Neural cell (in vitro differentiated cells): ENCODE measurements at regions not wholly inside any gene's neighbourhood (a gene's known extent, or its start where the extent isn't known, plus 50 kb on each side); places are given as distances from the start of the nearest gene placed in this dataset.

ENCODE experiments used
- H2AFZ ChIP-seq: fragments of 200-600, 300-800 bp; sonication (generic), shearing (Covaris generic); 2 replicates; pipeline ENCODE4 v1.6.0; 2014; ENCODE audit warnings: low read depth, mild to moderate bottlenecking, antibody characterized with exemption, low read length, moderate library complexity
- H3F3A ChIP-seq: fragments of 200-600 bp; shearing (Covaris generic); 2 replicates; pipeline ENCODE4 v1.6.1; 2016; ENCODE audit warnings: mild to moderate bottlenecking, moderate library complexity, mixed read lengths, antibody characterized with exemption, low read length; ENCODE audit not compliant: insufficient read depth, poor library complexity, severe bottlenecking
- H3K27ac ChIP-seq: fragments of 200-600, 300-800 bp; sonication (generic), shearing (Covaris generic); 2 replicates; pipeline ENCODE4 v1.5.1; 2014; ENCODE audit warnings: mild to moderate bottlenecking, low read length, moderate library complexity
- H3K27me3 ChIP-seq: fragments of 300-800, 200-600 bp; sonication (generic), shearing (Covaris generic); 2 replicates; pipeline ENCODE4 v1.6.0; 2014; ENCODE audit warnings: mild to moderate bottlenecking, low read depth, low read length, moderate library complexity; ENCODE audit not compliant: insufficient read depth
- H3K36me3 ChIP-seq: fragments of 300-800, 200-600 bp; sonication (generic), shearing (Covaris generic); 2 replicates; pipeline ENCODE4 v1.5.1; 2014; ENCODE audit warnings: mild to moderate bottlenecking, antibody characterized with exemption, low read length, moderate library complexity; ENCODE audit not compliant: insufficient read depth
- H3K4me2 ChIP-seq: fragments of 300-800, 200-600 bp; sonication (generic), shearing (Covaris generic); 2 replicates; pipeline ENCODE4 v1.6.0; 2014; ENCODE audit warnings: mild to moderate bottlenecking, low read length
- H3K4me3 ChIP-seq: fragments of 300-800, 200-600 bp; sonication (generic), shearing (Covaris generic); 2 replicates; pipeline ENCODE4 v1.5.1; 2014; ENCODE audit warnings: mild to moderate bottlenecking, low read length, moderate library complexity
- H3K79me2 ChIP-seq: fragments of 200-600 bp; shearing (Covaris generic); replicated peaks from 2 replicates; pipeline ENCODE4 v1.6.0; 2014; ENCODE audit warnings: mild to moderate bottlenecking, low read length, moderate library complexity; ENCODE audit not compliant: insufficient read depth
- H3K9ac ChIP-seq: fragments of 300-800, 200-600 bp; sonication (generic), shearing (Covaris generic); 2 replicates; pipeline ENCODE4 v1.6.1; 2016; ENCODE audit warnings: mild to moderate bottlenecking, low read length, mixed read lengths
- H3K9me2 ChIP-seq: fragments of 200-600 bp; shearing (Covaris generic); 2 replicates; pipeline ENCODE4 v1.6.1; 2016; ENCODE audit warnings: mild to moderate bottlenecking, low read length, mixed read lengths; ENCODE audit not compliant: insufficient read depth
- H3K9me3 ChIP-seq: fragments of 200-600, 300-800 bp; sonication (generic), shearing (Covaris generic); 2 replicates; pipeline ENCODE4 v1.6.1; 2016; ENCODE audit warnings: mild to moderate bottlenecking, mixed run types, low read length, moderate library complexity, mixed read lengths
- H4K20me1 ChIP-seq: fragments of 200-600 bp; shearing (Covaris generic); 2 replicates; pipeline ENCODE4 v1.6.1; 2016; ENCODE audit warnings: mild to moderate bottlenecking, mixed run types; ENCODE audit not compliant: insufficient read depth
- EP300 ChIP-seq: fragments of 450-650 bp; conservative IDR thresholded peaks from 2 replicates; pipeline ENCODE4 v1.6.1; 2014; ENCODE audit warnings: antibody characterized with exemption, mild to moderate bottlenecking, moderate library complexity; ENCODE audit not compliant: poor library complexity, severe bottlenecking
- EZH2 ChIP-seq: fragments of 200-600, 300-800 bp; shearing (Covaris generic), sonication (generic); IDR thresholded peaks from 2 replicates; pipeline ENCODE4 v1.6.1; 2014; ENCODE audit warnings: antibody characterized with exemption, low read length, borderline replicate concordance, mild to moderate bottlenecking; ENCODE audit not compliant: insufficient read depth, poor library complexity, severe bottlenecking
- MXI1 ChIP-seq: fragments of 450-650 bp; conservative IDR thresholded peaks from 2 replicates; pipeline ENCODE4 v1.6.1; 2014; ENCODE audit warnings: antibody characterized with exemption, mild to moderate bottlenecking; ENCODE audit not compliant: poor library complexity, severe bottlenecking
- POLR2AphosphoS5 ChIP-seq: IDR thresholded peaks from 2 replicates; pipeline ENCODE4 v1.6.1; 2012
- RAD21 ChIP-seq: fragments of 450-650 bp; conservative IDR thresholded peaks from 2 replicates; pipeline ENCODE4 v1.6.1; 2014; ENCODE audit warnings: antibody characterized with exemption, mild to moderate bottlenecking, moderate library complexity
- SMC3 ChIP-seq: fragments of 450-650 bp; conservative IDR thresholded peaks from 2 replicates; pipeline ENCODE4 v1.6.1; 2014; ENCODE audit warnings: antibody characterized with exemption, mild to moderate bottlenecking, moderate library complexity; ENCODE audit not compliant: poor library complexity
- TAF1 ChIP-seq: IDR thresholded peaks from 2 replicates; pipeline ENCODE4 v1.6.1; 2012; ENCODE audit warnings: low read depth
- TF ChIP-seq, protein P1 (sequence below): fragments of 450-650 bp; IDR thresholded peaks from 2 replicates; pipeline ENCODE4 v1.5.1; 2014; ENCODE audit warnings: antibody characterized with exemption, mild to moderate bottlenecking, moderate library complexity; ENCODE audit not compliant: poor library complexity, severe bottlenecking
- TF ChIP-seq, protein P2 (sequence below): IDR thresholded peaks from 2 replicates; pipeline ENCODE4 v1.6.1; 2012; ENCODE audit warnings: borderline replicate concordance

DNA sequence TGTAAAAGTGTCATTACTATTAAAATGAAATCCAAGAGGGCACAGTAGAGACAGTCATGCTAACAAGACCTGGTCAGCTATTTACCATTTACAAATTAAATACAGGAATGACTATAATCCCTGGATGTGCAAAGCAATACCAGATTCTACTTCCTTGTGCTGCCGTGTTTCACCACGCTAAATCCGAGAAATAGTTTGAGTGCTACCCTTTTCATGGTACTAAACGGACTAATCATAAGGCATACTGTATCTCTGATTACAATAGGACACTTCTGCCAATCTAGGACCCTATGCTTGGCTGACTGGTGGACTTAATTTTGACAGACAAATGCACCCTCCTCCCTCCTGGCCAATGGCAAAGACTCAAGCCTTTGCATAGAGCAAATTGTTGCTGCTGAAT is 63.0 kb upstream of the NR2F2 start:
- Histone ChIP-seq H4K20me1 (no peaks in the 10 kb centered on the region), H3F3A (no peaks in the 10 kb centered on the region), H3K4me2 (no peak overlapping the region), H3K79me2 (no peaks in the 10 kb centered on the region), H3K27ac (no peak overlapping the region), H3K9me3 (no peaks in the 10 kb centered on the region), H3K4me3 (no peak overlapping the region), H3K36me3 (no peaks in the 10 kb centered on the region), H3K9me2 (no peaks in the 10 kb centered on the region), H2AFZ (no peak overlapping the region), H3K27me3 (no peaks in the 10 kb centered on the region), H3K9ac (no peak overlapping the region)
- TF ChIP-seq POLR2AphosphoS5: no peak
- no peak for TF ChIP-seq SMC3
- no peak for TF ChIP-seq TAF1
- TF ChIP-seq RAD21: no peak
- no peak for TF ChIP-seq EZH2
- TF ChIP-seq, protein P1, sequence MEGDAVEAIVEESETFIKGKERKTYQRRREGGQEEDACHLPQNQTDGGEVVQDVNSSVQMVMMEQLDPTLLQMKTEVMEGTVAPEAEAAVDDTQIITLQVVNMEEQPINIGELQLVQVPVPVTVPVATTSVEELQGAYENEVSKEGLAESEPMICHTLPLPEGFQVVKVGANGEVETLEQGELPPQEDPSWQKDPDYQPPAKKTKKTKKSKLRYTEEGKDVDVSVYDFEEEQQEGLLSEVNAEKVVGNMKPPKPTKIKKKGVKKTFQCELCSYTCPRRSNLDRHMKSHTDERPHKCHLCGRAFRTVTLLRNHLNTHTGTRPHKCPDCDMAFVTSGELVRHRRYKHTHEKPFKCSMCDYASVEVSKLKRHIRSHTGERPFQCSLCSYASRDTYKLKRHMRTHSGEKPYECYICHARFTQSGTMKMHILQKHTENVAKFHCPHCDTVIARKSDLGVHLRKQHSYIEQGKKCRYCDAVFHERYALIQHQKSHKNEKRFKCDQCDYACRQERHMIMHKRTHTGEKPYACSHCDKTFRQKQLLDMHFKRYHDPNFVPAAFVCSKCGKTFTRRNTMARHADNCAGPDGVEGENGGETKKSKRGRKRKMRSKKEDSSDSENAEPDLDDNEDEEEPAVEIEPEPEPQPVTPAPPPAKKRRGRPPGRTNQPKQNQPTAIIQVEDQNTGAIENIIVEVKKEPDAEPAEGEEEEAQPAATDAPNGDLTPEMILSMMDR: no peak
- no peak for TF ChIP-seq MXI1
- TF ChIP-seq, protein P2, sequence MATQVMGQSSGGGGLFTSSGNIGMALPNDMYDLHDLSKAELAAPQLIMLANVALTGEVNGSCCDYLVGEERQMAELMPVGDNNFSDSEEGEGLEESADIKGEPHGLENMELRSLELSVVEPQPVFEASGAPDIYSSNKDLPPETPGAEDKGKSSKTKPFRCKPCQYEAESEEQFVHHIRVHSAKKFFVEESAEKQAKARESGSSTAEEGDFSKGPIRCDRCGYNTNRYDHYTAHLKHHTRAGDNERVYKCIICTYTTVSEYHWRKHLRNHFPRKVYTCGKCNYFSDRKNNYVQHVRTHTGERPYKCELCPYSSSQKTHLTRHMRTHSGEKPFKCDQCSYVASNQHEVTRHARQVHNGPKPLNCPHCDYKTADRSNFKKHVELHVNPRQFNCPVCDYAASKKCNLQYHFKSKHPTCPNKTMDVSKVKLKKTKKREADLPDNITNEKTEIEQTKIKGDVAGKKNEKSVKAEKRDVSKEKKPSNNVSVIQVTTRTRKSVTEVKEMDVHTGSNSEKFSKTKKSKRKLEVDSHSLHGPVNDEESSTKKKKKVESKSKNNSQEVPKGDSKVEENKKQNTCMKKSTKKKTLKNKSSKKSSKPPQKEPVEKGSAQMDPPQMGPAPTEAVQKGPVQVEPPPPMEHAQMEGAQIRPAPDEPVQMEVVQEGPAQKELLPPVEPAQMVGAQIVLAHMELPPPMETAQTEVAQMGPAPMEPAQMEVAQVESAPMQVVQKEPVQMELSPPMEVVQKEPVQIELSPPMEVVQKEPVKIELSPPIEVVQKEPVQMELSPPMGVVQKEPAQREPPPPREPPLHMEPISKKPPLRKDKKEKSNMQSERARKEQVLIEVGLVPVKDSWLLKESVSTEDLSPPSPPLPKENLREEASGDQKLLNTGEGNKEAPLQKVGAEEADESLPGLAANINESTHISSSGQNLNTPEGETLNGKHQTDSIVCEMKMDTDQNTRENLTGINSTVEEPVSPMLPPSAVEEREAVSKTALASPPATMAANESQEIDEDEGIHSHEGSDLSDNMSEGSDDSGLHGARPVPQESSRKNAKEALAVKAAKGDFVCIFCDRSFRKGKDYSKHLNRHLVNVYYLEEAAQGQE: no peak
- no peak for TF ChIP-seq EP300

DNA sequence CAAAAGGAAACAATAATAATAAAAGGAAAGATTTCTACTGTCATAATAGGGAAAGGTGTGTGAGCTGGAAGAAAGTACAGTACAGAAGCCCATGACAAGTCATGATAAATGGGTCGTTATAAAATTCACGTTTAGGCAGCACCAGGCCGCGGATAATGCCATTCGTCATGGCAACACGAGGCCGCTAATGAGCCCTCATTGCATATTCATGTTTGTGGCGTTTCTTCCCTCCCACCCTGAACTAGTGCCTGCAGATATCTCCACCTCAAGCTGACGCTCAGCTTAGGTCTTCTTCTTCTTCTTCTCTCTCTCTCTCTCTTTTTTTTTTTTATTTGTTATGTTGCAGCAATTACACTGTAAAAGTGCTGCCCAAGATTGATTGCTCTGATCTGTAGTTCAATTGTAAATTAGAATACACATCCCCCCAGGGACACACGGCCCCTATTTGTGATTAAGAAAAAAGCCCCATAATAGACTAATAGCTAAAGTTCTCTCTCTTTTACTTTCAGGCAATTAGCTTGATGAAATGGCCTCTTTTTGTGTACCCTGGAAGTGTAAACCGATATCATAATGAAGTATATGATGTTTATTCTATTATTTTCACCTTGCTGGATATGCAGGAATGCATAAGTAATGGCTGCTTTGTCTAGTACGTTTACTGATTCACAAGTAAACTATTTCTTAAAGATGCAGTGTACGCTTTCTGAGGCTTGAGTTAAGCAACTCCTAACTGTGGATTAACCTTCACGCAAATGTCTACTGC is 61.9 kb upstream of the NR2F2 start:
- no peak overlapping the region for H3K9ac ChIP-seq

More for the DNA sequence above, 61.9 kb upstream of the NR2F2 start:
- H4K20me1 ChIP-seq: no peaks in the 10 kb centered on the region
- H3K27me3 ChIP-seq: no peaks in the 10 kb centered on the region
- H3F3A ChIP-seq: no peaks in the 10 kb centered on the region
- H3K9me2 ChIP-seq: no peaks in the 10 kb centered on the region
- H3K79me2 ChIP-seq: no peaks in the 10 kb centered on the region
- TF ChIP-seq RAD21 (no peak), MXI1 (no peak)
- H3K9me3 ChIP-seq: no peaks in the 10 kb centered on the region
- H3K4me2 ChIP-seq: no peak overlapping the region
- no peak overlapping the region for H3K4me3 ChIP-seq
- H3K36me3 ChIP-seq: no peaks in the 10 kb centered on the region
- no peak overlapping the region for H2AFZ ChIP-seq
- no peak overlapping the region for H3K27ac ChIP-seq
